22Rv1 (cell line): ENCODE measurements at regions not wholly inside any gene's neighbourhood (a gene's known extent, or its start where the extent isn't known, plus 50 kb on each side); places are given as distances from the start of the nearest gene placed in this dataset.

Source experiments
- CTCF ChIP-seq: fragments of 450-650 bp; IDR thresholded peaks from 2 replicates; pipeline ENCODE4 v1.5.1; 2017; ENCODE audit warnings: mild to moderate bottlenecking
- ZFX ChIP-seq: fragments of 450-650 bp; IDR thresholded peaks from 2 replicates; pipeline ENCODE4 v1.6.1; 2017; ENCODE audit warnings: antibody characterized with exemption, borderline replicate concordance

- TF ChIP-seq CTCF (no peak), ZFX (no peak)
Measured at GRCh38 chr1:184292101-184292500, 94.7 kb upstream of the C1orf21 start.
